Neutrophil (primary cell): ENCODE measurements at regions not wholly inside any gene's neighbourhood (a gene's known extent, or its start where the extent isn't known, plus 50 kb on each side); places are given as distances from the start of the nearest gene placed in this dataset.

Experiments
- H3K27ac ChIP-seq: fragments of 200-600 bp; sonication (generic); 2 replicates; pipeline ENCODE4 v1.5.1; 2016; ENCODE audit warnings: mild to moderate bottlenecking, moderate library complexity
- H3K27me3 ChIP-seq: fragments of 200-600 bp; sonication (generic); 2 replicates; pipeline ENCODE4 v1.6.0; 2016; ENCODE audit warnings: mild to moderate bottlenecking
- H3K36me3 ChIP-seq: fragments of 200-600 bp; sonication (generic); 2 replicates; pipeline ENCODE4 v1.5.1; 2017
- H3K4me1 ChIP-seq, 2 experiments: fragments of 200-600 bp in 1 of 2; sonication (generic) in 1 of 2; 1 replicate in 1 of 2; 2 replicates in 1 of 2; pipeline versions ENCODE4 v1.5.1 to v1.6.1; 2013 to 2016; ENCODE audit warnings: low read depth in 1 of 2, low read length in 1 of 2, mild to moderate bottlenecking in 1 of 2, moderate library complexity in 1 of 2; ENCODE audit not compliant: control insufficient read depth in 1 of 2, insufficient read depth in 1 of 2
- H3K4me3 ChIP-seq, 2 experiments: fragments of 200-600 bp in 1 of 2; sonication (generic) in 1 of 2; 1 replicate in 1 of 2; 2 replicates in 1 of 2; pipeline ENCODE4 v1.5.1; 2013 to 2016; ENCODE audit warnings: low read depth in 1 of 2, low read length in 1 of 2, mild to moderate bottlenecking in 1 of 2, moderate library complexity in 1 of 2
- H3K9me3 ChIP-seq: fragments of 200-600 bp; sonication (generic); 2 replicates; pipeline ENCODE4 v1.5.1; 2016
- TF ChIP-seq, protein P1 (sequence below): fragments of 200-600 bp; sonication (generic); IDR thresholded peaks from 2 replicates; pipeline ENCODE4 v1.5.1; 2016; ENCODE audit warnings: antibody characterized with exemption

DNA sequence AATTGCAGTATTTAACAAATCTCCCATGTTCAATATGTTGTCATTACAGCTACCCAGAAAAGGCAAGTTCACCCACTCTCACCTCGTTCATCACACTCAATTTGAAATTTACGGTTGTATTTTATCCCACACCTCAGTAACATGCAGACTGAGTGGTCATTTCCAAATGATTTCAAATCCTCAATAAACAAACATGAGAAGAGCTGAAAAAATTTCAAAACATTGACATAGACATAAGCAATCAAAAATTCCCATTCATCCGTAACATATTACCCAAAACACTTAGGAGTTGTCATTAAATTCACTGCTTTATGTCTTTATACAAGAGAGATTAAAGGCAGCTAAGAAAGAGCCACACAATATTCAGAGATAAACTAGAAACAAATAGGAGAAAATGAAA is 61.7 kb upstream of the NEBL start:
- H3K27ac ChIP-seq, result no peak overlapping the region
- no peaks in the 10 kb centered on the region for H3K4me1 ChIP-seq
- H3K27me3 ChIP-seq, result no peaks in the 10 kb centered on the region
- no peak overlapping the region for H3K4me3 ChIP-seq
- TF ChIP-seq, protein P1, sequence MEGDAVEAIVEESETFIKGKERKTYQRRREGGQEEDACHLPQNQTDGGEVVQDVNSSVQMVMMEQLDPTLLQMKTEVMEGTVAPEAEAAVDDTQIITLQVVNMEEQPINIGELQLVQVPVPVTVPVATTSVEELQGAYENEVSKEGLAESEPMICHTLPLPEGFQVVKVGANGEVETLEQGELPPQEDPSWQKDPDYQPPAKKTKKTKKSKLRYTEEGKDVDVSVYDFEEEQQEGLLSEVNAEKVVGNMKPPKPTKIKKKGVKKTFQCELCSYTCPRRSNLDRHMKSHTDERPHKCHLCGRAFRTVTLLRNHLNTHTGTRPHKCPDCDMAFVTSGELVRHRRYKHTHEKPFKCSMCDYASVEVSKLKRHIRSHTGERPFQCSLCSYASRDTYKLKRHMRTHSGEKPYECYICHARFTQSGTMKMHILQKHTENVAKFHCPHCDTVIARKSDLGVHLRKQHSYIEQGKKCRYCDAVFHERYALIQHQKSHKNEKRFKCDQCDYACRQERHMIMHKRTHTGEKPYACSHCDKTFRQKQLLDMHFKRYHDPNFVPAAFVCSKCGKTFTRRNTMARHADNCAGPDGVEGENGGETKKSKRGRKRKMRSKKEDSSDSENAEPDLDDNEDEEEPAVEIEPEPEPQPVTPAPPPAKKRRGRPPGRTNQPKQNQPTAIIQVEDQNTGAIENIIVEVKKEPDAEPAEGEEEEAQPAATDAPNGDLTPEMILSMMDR, result no peak
- no peaks in the 10 kb centered on the region for H3K9me3 ChIP-seq
- H3K36me3 ChIP-seq, result no peaks in the 10 kb centered on the region

DNA sequence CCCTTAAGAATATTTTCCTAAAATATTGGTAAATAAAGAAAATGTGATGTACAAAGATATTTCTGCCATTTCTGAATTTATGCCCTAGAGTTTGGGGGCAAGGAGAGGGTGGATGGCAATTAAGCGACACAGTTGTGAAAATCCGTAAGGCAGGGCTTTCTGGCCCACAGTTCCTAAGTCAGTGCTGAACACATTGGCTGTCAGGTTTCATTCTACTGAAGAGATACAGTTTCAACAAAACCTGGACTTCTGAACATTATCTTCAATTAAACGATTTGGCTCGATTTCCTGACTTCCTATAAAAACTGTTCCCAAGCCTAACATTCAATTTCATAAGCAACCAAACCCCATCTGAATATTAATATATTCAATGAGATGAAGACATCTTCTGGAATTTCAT is 61.1 kb upstream of the NEBL start:
- Histone ChIP-seq H3K9me3 (no peaks in the 10 kb centered on the region), H3K27ac (no peak overlapping the region), H3K4me3 (no peak overlapping the region), H3K4me1 (no peaks in the 10 kb centered on the region), H3K27me3 (no peaks in the 10 kb centered on the region), H3K36me3 (no peaks in the 10 kb centered on the region)
- TF ChIP-seq, protein P1, result no peak

DNA sequence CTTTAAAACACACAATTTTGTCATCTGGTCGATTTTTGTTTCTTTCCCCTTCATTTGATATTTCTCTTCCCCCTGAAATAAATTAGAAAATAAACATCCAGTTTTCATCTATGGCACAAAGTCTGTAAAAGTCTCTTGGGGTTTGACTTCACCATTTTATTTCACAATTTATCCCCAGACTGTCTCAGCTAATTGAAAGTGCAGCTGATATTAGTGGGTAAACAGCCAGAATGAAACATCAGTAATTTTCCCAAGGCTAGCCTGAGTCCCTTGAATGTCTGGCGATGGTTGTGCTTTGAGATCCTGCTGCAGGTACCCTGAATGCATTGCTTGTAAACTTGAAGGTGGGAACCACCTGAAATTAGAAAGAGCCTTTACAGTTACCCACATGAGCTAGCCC is 60.6 kb upstream of the NEBL start:
- Histone ChIP-seq H3K27ac (no peak overlapping the region), H3K4me3 (no peak overlapping the region), H3K9me3 (no peaks in the 10 kb centered on the region), H3K36me3 (no peaks in the 10 kb centered on the region), H3K4me1 (no peaks in the 10 kb centered on the region), H3K27me3 (no peaks in the 10 kb centered on the region)
- TF ChIP-seq, protein P1, result no peak

DNA sequence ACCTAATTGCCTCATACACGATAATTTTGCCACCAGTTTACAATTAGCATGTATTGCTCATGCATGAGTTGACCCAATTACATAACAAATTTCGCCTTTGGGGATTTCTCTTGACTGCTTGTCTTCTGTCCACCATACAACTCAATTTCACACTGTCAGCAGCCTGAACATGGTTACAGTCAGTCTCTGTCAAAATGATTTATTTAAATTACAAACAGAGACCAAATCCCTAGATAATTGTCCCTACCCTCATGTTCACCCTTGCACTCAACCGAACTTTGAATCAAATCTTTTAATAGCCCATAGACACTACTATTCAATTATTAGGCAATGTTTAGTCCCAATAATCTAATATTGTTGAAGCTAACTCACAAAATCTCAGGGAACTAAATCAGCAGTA is 59.7 kb upstream of the NEBL start:
- H3K4me1 ChIP-seq, result no peaks in the 10 kb centered on the region
- H3K27ac ChIP-seq, result no peak overlapping the region
- TF ChIP-seq, protein P1, result no peak
- H3K4me3 ChIP-seq, result no peak overlapping the region
- H3K36me3 ChIP-seq, result no peaks in the 10 kb centered on the region
- H3K27me3 ChIP-seq, result no peaks in the 10 kb centered on the region
- no peaks in the 10 kb centered on the region for H3K9me3 ChIP-seq

DNA sequence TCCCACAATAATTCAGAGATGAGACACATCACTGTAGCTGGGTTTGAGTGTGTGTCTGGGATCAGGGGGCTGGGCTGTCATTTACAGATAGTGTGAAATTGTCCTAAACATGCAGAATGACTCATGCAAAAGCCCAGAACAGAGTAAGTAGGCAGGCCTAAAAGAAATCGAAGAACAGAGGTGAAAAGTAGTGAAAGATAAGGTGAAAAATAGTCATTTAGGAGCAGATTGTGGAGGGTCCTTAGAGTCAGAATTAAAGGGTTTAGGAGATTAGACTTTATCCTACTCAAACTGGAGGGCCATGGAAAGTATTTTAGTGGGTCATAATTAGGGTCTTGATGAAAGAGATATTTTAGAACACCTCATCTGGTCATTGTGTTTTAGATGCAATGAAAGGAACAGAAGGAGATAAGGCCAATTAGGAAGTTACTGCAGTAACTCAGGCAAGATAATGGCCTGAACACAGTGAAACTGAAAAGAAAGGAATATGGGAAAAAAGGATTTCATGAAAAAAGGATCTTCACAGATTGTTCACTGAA is 58.3 kb upstream of the NEBL start:
- Histone ChIP-seq H3K27me3 (no peaks in the 10 kb centered on the region), H3K4me3 (no peak overlapping the region), H3K9me3 (no peaks in the 10 kb centered on the region), H3K36me3 (no peaks in the 10 kb centered on the region), H3K27ac (no peak overlapping the region), H3K4me1 (no peaks in the 10 kb centered on the region)
- TF ChIP-seq, protein P1, result no peak

DNA sequence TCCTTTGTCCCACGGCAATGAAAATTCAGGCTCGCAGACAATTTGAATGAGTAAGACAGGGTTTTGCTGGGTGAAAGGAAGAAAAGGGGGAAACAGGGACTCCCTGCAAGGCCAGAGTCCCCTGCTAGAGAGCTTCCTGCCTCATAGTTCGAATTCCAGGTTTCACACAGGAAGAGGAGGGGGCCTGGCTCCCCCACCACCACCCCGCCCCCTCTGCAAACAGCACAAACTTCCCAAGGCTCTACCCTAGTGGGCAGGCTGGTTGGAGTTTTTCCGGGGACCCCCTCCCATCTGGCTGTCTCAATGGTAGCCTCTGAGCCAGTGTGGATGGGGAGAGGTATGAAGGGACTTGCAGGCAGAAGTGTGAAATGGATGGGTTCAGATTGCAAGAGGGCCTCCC is 57.4 kb upstream of the NEBL start:
- Histone ChIP-seq H3K4me1 (no peaks in the 10 kb centered on the region), H3K9me3 (no peaks in the 10 kb centered on the region), H3K27ac (no peak overlapping the region), H3K27me3 (no peaks in the 10 kb centered on the region), H3K4me3 (no peak overlapping the region), H3K36me3 (no peaks in the 10 kb centered on the region)
- TF ChIP-seq, protein P1, result no peak
